ENCODE measurements at regions not wholly inside any gene's neighbourhood (a gene's known extent, or its start where the extent isn't known, plus 50 kb on each side); places are given as distances from the start of the nearest gene placed in this dataset.
"Not testable (repeated sequence)": the region's sequence is repeated elsewhere in the genome, so short reads cannot be mapped to it uniquely, and the experiment has no call there.

GRCh38 chr18:34942276-34942675 lies 98.9 kb upstream of the MAPRE2 start:
- ATAC-seq (no peak), DNase-seq (no peak)

- ATAC-seq, result no peak
These were observed 98.2 kb upstream of the MAPRE2 start for GRCh38 chr18:34942975-34943374.

GRCh38 chr18:34943587-34943986 lies 97.6 kb upstream of the MAPRE2 start:
- DNase-seq (no peak), ATAC-seq (no peak)

More at GRCh38 chr18:34942975-34943374, 98.2 kb upstream of the MAPRE2 start:
- DNase-seq, result no peak

DNA sequence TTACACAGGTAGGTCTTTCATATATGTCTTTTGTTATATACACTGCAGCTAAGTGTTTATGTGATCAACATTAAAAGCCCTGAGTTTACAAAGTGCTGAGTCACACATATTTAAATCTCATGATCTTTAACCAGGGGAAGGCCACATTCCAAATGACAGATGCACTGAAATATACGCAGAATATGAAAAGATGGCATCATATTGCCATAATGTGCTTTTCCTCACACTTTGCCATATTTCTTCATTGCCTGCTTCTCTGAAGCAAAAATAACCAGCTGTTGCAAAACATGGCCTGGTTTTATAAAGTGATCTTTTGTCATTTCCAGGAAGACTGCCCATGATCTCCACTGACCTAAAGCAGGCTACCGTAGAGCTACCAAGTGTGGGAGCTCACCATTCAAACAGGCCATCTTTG lies 93.5 kb upstream of the MAPRE2 start:
- DNase-seq (no peak), ATAC-seq (no peak)

DNA sequence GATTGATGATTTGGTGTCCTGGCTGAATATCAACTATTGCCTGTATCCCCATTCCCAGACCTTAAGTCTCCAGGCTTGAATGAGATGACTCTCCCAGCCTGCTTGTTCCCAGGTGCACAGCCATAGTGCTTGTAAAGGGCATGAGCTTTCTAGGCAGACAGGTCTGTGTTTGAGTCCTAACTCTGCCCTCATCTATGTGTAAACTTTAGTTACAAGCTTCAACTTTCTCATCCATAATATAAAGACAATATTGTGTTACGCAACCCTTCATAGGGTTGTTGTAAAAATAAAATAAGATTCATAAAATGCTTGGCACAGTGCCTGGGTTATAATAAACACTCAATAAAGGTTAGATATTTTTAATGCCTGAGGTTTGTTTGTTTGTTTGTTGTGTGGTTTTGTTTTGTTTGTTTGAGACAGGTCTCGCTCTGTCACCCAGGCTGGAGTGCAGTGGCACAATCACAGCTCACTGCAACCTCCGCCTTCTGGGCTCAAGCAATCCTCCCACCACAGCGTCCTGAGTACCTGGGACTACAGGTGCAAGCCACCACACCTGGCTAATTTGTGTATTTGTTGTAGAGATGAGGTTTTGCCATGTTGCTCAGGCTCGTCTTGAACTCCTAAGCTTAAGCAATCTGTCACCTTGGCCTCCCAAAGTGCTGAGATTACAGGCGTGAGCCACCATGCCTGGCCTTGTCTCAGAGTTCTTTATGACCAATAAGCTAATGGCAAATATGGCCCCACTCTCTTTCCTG lies 89.4 kb upstream of the MAPRE2 start:
- DNase-seq (no peak), ATAC-seq (no peak)

- ATAC-seq (no peak), DNase-seq (no peak)
These were observed 88.0 kb upstream of the MAPRE2 start for GRCh38 chr18:34953212-34953611.

DNA sequence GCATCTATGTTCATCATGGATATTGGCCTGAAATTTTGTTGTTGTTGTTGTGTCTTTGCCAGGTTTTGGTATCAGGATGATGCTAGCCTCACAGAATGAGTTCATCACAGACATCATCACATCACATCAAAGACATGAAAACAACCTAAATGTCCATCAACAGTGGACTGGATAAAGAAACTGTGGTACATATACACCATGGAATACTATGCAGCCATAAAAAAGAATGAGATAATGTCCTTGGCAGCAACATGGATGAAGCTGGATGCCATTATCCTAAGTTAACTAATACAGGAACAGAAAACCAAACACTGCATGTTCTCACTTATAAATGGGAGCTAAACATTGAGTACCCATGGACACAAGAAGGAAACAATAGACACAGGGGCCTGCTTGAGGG lies 85.7 kb upstream of the MAPRE2 start:
- ATAC-seq, DNase-seq: not testable (repeated sequence)

GRCh38 chr18:34956663-34957062 lies 84.5 kb upstream of the MAPRE2 start:
- ATAC-seq (no peak), DNase-seq (no peak)

GRCh38 chr18:34957119-34957863 lies 83.9 kb upstream of the MAPRE2 start:
- ATAC-seq (no peak), DNase-seq (no peak)

DNA sequence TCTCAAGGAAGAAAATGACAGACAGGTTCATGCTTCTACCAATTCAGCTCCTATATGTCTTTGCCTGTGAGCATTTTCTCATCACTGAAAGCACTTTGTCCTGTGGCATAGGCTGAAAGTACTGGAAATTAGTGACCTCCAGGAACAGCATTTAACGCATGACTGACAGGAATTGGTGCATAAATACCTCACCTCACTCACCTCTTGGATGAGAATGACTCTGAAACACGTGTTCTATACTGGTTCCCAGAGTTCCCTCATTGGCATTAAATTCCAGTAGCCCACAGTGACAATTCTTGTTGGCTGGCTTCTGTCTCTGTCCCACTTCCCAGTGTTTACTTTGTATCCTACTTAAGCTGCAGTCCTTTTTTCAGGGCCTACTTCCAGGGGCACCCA lies 83.4 kb upstream of the MAPRE2 start:
- no peak for ATAC-seq
- no peak for DNase-seq

DNA sequence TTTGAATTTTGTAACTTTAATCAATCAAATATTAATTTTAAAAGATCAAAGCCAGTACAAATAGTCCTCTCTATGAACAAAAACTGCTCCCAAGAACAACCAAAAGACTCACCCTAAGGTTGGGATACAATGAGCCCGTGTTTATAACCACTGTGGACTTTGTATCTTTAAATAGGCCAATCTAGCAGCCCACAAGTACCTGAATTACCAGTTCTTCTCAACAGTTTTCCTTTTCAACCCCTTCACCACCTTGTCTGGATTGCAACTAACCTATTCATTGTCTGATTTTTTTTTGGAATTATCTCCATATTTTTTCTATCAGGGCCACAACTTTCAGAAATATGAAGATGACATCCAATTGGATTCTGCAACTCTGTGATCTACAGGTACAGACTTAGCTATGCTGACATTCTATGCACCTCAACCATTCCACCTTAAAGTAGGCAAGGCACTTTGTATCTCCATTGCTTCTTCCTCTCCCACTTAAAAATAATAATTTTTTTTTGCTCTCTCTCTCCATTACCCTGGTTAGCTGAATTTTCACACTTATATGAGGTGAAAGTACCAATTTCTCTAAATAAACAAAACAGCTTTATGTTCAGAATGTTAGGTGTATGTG lies 81.9 kb upstream of the MAPRE2 start:
- no peak for ATAC-seq
- DNase-seq, result no peak

- no peak for DNase-seq
These were observed 81.2 kb upstream of the MAPRE2 start for GRCh38 chr18:34959989-34960388.

DNA sequence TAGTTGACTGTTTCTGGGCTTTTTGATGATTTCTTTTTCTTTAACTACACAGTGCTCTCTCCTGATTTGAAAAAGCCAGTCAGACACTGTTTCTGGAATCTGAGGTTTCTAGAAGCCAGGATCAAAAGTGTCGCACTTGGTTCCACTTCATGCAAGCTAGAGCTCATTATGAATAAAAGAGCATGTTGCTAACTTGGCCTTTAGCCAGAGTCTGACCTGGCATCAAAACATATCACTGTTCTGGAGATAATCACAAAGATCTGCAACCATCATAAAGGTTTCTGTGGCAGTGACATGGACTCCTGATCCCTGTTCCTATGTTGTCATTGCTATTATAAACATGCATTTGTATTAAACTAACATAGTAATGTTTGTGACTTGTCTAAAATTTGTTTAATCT lies 76.1 kb upstream of the MAPRE2 start:
- ATAC-seq (no peak), DNase-seq (no peak)

More at GRCh38 chr18:34959989-34960388, 81.2 kb upstream of the MAPRE2 start:
- ATAC-seq, result no peak

DNA sequence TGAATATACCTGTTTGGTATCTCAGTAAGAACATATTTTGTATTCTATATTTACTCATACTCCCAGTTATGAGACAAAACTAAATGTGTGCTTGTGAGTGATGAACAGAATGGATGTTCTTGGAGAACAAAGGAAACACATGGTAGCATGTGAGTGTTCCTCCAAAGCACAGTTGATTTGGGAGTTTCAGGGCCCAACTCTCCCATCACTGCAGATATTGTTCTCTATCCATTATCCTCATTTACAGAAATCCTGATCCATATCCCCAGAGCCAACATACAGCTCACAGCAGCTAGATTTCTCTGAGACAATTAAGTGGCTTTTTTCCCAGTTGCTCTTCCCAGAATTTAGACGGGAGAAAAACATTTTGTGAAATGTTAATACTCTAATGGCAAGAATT lies 75.6 kb upstream of the MAPRE2 start:
- DNase-seq (no peak), ATAC-seq (no peak)

DNA sequence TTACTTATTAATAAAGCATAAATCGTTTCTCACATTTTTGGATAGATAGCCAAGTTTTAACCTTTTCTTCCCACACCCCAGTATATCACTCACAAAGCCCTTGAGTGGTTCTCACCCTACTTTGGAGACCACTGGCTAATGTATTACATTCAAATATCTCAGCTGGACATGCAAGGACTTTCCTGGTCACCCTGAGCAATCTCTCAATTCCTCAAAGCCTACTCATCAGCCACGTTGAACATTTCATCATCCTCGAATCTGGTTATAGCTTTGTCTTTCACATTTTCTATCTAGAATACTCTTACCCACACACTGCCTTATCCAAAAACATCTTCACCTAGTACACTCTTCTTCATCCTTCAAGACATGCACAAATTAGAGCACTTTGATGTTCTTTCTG lies 71.1 kb upstream of the MAPRE2 start:
- DNase-seq, result no peak

DNA sequence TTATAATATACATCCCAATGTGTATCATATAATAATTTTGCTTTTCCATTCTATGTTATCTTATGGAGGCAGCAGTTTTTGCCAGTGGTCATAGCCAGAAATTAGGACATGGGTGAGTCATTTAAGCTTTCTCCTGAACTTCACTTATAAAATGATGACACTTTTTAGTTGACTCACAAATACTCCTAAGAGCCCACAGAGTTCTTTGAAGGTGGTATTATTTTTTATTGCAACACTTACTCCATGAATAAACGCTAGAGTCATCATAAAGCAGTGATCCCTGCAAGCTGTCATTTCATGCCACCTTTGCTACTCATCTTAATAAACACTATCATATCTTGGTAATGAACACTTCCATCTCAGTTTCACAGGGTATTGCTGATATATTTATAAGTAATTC lies 69.9 kb upstream of the MAPRE2 start:
- ATAC-seq, result no peak
- no peak for DNase-seq

More for the DNA sequence above, 71.1 kb upstream of the MAPRE2 start:
- ATAC-seq, result no peak

- no peak for ATAC-seq
These were observed 68.3 kb upstream of the MAPRE2 start for GRCh38 chr18:34972765-34973414.

GRCh38 chr18:34976123-34976522 lies 65.1 kb upstream of the MAPRE2 start:
- DNase-seq, result no peak
- no peak for ATAC-seq

More at GRCh38 chr18:34972765-34973414, 68.3 kb upstream of the MAPRE2 start:
- DNase-seq, result no peak

- ATAC-seq (no peak), DNase-seq (no peak)
These were observed 64.7 kb upstream of the MAPRE2 start for GRCh38 chr18:34976534-34976898.

- ATAC-seq, result peak; percentile 62
- peak; percentile 78 for DNase-seq
These were observed 64.0 kb upstream of the MAPRE2 start for GRCh38 chr18:34976899-34977837.

- DNase-seq (peak; percentile 73), ATAC-seq (peak; percentile 21)
These were observed 63.2 kb upstream of the MAPRE2 start for GRCh38 chr18:34977838-34978532.

Measured in stimulated activated naive CD8-positive, alpha-beta T cell treated with anti-CD3 and anti-CD28 coated beads, Interleukin-15, Interleukin-2, amounts not matched to agents 100 U/mL and 50 U/mL, for 24 hours (primary cell).